ENCODE measurements at regions not wholly inside any gene's neighbourhood (a gene's known extent, or its start where the extent isn't known, plus 50 kb on each side); places are given as distances from the start of the nearest gene placed in this dataset.
"Not testable (repeated sequence)": the region's sequence is repeated elsewhere in the genome, so short reads cannot be mapped to it uniquely, and the experiment has no call there.

- TF ChIP-seq, protein P1, sequence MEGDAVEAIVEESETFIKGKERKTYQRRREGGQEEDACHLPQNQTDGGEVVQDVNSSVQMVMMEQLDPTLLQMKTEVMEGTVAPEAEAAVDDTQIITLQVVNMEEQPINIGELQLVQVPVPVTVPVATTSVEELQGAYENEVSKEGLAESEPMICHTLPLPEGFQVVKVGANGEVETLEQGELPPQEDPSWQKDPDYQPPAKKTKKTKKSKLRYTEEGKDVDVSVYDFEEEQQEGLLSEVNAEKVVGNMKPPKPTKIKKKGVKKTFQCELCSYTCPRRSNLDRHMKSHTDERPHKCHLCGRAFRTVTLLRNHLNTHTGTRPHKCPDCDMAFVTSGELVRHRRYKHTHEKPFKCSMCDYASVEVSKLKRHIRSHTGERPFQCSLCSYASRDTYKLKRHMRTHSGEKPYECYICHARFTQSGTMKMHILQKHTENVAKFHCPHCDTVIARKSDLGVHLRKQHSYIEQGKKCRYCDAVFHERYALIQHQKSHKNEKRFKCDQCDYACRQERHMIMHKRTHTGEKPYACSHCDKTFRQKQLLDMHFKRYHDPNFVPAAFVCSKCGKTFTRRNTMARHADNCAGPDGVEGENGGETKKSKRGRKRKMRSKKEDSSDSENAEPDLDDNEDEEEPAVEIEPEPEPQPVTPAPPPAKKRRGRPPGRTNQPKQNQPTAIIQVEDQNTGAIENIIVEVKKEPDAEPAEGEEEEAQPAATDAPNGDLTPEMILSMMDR (IDR thresholded peaks at IDR 0.05) = not testable (repeated sequence)
- TF ChIP-seq EZH2 (IDR thresholded peaks at IDR 0.05; ENCODE audit: borderline replicate concordance, insufficient read depth, low read depth, low read length, poor library complexity, severe bottlenecking) = not testable (repeated sequence)
Measured at GRCh38 chr2:111598944-111599343, 285.0 kb downstream of the ANAPC1 start.
